ENCODE measurements at regions not wholly inside any gene's neighbourhood (a gene's known extent, or its start where the extent isn't known, plus 50 kb on each side); places are given as distances from the start of the nearest gene placed in this dataset.

GRCh38 chr13:104256701-104257100 is 1190.5 kb upstream of the SLC10A2 start:
- H3K4me3 ChIP-seq (replicated peaks in 1 of 2; ENCODE audit: low read depth in 1 of 2, low read length in 2 of 2), result no peak overlapping the region
- H3K27me3 ChIP-seq (ENCODE audit: insufficient read depth, low read length), result no peaks in the 10 kb centered on the region
- no peaks in the 10 kb centered on the region for H3K4me1 ChIP-seq (ENCODE audit: control insufficient read depth in 1 of 2, insufficient read depth in 2 of 2, low read length in 2 of 2)
- ChIA-PET POLR2A (no interaction called here), CTCF (no interaction called here), RAD21 (ENCODE audit: low non-redundant PET in 1 of 2, low total read pairs in 2 of 2, uncharacterized antibody in 2 of 2, unreplicated experiment in 2 of 2) (no interaction called here)
- intact Hi-C loops (cut with micrococcal nuclease), result no loop called here
- no peak for DNase-seq (ENCODE audit: low read depth, low spot score)
- no peak for ATAC-seq
- H3K27ac ChIP-seq (ENCODE audit: low read depth, low read length), result no peak overlapping the region
- no TSS peak for BruUV-seq (replicated peaks)
- TF ChIP-seq SIN3A (IDR thresholded peaks at IDR 0.05; ENCODE audit: low read depth) (no peak), EGR1 (IDR thresholded peaks at IDR 0.05; ENCODE audit: low read depth) (no peak), ZFX (IDR thresholded peaks at IDR 0.05) (no peak), RAD21 (IDR thresholded peaks at IDR 0.05; ENCODE audit: low read depth) (no peak), ZBTB33 (IDR thresholded peaks at IDR 0.05; ENCODE audit: extremely low read depth, insufficient replicate concordance, low read length) (no peak), ELF1 (IDR thresholded peaks at IDR 0.05; ENCODE audit: borderline replicate concordance, low read depth) (no peak), CBX3 (IDR thresholded peaks at IDR 0.05; ENCODE audit: low read depth) (no peak), POLR2A (IDR thresholded peaks at IDR 0.05; ENCODE audit: borderline replicate concordance, extremely low read depth, insufficient read depth, insufficient read length) (no peak), SRF (IDR thresholded peaks at IDR 0.05; ENCODE audit: low read depth) (no peak), SP1 (IDR thresholded peaks at IDR 0.05; ENCODE audit: low read depth) (no peak), ZNF274 (IDR thresholded peaks at IDR 0.05; ENCODE audit: low read depth, low read length) (no peak)
- no peaks in the 10 kb centered on the region; the same call in 1 of the 2 replicates for H3K9me2 ChIP-seq (ENCODE audit: insufficient read depth)
- H3K9ac ChIP-seq (ENCODE audit: low read length), result no peak overlapping the region
- no peaks in the 10 kb centered on the region for H4K20me1 ChIP-seq (ENCODE audit: insufficient read depth)
- no peak overlapping the region for H2AFZ ChIP-seq (ENCODE audit: low read depth, low read length, poor library complexity, severe bottlenecking)
- no peaks in the 10 kb centered on the region for H3K36me3 ChIP-seq (ENCODE audit: control insufficient read depth in 1 of 2, insufficient read depth in 2 of 2, low read length in 2 of 2)
- H3K79me2 ChIP-seq (ENCODE audit: insufficient read depth, low read length), result no peaks in the 10 kb centered on the region
- no peak overlapping the region for H3K4me2 ChIP-seq (ENCODE audit: low read length)
- H3K9me3 ChIP-seq (ENCODE audit: control insufficient read depth in 1 of 2, insufficient read depth in 1 of 2, low read depth in 1 of 2, low read length in 2 of 2), result no peaks in the 10 kb centered on the region

Measured in HCT116 (cell line).